NCI-H69 (cell line): ENCODE measurements at regions not wholly inside any gene's neighbourhood (a gene's known extent, or its start where the extent isn't known, plus 50 kb on each side); places are given as distances from the start of the nearest gene placed in this dataset.
A peak's percentile ranks its signal among the peaks of the same experiment; 100 is the strongest.

ENCODE experiments used
- DNase-seq: peaks from one replicate; lab custom pipeline; 2025; lab: John Stamatoyannopoulos, UW

DNA sequence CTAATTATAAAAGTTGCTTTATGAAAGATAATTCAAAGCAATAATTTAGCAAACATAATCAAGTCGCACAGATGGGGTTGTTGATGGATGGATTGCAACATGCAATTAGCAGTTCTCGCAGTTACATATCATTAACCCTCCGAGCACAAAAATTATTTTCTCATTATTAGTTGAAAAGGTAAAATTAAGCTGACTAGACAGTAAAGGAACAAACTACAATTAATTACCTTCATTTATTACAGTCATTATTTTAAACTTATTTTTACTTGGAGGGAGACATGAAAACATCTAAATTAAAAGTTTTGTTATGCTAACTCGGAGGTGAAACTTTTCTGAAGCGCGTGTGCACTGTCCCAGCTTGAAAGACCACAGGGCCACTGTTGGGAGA is 146.9 kb downstream of the PHETA1 start:
- DNase-seq: no peak

DNA sequence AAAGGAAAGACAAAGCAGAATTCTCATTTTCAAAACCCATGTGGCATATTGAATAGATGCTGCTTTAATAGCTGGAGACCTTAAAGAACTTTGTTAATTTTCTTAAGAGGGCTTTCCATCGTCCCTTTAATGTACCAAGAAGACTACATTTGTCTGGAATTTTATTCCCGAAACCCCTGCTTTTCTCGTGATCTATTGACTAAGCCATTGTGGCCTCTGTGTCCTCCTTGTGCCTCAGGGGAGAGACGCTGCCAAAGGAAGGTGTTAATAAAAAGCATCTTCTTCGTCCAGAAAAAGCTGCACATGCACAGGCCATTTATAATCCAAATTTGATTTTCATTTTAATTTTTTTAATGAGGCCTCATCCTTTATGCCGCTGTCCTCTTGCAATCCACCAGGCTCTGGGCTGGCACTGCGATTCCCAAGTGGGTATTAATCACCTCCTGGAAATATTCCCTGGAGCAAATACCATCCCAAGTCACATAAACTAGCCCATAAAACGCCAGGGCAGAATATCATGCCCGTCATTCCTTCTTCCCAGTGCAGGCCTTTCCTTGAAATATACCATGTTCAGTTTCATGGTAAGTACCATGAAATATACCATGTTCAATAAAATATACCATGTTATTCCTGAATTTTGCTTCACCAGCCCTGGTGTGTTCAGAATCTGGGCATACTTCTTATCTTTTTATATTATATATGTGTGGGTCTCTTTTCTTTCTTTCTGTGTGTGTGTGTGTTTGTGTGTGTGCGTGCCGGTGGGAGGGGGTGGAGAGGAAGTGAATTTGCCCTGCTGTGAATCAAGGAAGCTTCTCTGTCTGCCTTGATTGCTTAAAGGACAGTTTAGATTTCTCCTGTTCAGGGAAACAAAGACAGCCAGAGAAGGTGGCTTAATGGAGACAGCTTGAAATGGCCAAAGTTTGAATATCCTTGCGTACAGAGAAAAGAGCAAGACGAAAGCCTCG is 147.6 kb downstream of the PHETA1 start:
- DNase-seq: peak; percentile 91

DNA sequence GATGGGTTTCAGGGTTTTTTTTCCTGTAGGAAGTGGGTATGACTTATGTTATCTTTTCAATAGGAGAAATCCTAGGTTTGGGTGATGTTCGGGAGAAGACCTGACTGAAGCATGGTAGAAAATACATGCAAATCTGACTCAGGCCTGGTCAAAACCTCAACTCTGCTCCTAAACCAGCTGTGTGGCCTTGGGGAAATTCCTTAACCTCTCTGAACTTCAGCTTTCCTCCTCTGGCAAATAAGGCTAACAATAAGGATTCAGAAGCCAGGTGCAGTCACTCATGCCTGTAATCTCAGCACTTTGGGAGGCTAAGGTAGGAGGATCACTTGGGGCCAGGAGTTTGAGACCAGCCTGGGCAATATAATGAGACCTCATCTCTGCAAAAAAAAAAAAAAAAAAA is 148.5 kb downstream of the PHETA1 start:
- DNase-seq: peak; percentile 14

DNA sequence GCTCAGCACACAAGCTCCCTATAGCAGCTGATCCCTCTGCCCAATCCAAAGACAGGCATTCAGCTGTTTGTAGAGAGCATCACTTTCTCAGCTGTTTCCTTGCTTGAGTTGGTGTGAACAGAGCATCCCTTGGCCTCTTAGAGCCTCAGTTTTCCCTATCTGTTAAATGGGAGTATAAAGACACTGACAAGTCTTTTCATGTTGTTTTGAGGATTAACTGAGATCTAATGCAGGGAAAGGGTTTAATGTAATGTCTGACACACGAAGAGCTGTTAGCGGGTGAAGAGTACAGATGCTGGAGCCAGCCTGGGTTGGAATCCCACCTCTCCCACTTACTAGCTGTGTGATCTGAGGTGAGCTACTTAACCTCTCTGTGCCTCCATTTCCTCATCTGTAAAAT is 149.5 kb downstream of the PHETA1 start:
- DNase-seq: no peak

DNA sequence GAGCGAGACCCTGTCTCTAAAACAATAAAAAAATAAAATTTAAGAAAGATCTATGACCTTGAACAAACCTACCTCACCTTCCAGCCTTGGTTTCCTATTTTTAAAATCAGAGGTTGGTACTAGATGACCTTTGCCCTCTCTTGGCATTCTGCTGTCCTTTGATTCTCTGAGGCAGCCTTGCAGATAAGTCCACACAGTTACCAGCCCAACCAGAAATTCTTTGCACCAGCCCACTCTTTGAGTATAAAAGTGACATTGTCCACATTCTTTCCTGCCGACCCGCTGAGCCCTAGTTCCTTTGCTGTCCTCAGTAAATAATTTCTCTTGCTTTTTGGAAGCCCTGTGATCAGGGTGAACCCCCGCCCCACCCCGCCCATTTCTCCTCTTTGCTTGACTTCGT is 150.4 kb downstream of the PHETA1 start:
- DNase-seq: no peak

DNA sequence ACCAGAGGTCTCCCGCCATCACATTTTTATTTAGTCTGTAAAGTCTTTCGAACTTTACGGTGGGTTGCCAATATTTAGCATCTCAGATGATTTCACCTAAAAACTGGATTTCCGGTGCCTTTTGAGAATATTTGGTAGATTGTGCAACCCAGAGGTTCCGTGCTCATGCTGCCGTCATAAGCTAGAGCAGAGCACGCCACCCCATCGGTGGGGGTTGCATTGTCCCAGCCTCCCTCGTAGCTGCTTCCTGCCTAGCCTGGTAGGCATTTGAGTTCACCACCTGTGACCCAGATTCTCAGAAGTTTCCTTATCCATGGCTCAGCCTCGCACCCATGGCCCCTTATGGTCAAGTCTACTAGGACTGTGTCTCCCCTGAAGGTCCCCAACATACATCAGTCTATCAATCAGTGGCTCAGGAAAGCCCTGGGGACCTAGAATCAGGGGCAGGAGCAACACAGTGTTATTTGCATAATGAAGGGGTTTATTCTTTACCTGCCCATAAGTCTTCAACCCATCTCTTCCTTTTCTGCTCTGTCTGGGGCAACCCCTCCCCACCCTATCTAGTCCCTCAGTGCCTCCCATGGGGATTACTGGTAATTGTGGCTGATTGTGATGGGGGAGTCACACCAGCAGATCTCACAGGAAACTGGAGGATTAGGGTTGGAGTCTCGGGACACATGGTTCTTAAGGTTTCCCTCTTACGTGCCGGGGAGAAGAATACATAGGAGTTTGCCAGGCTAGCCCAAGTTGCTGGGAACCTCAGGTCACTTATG is 152.3 kb downstream of the PHETA1 start:
- peak; percentile 59 for DNase-seq

DNA sequence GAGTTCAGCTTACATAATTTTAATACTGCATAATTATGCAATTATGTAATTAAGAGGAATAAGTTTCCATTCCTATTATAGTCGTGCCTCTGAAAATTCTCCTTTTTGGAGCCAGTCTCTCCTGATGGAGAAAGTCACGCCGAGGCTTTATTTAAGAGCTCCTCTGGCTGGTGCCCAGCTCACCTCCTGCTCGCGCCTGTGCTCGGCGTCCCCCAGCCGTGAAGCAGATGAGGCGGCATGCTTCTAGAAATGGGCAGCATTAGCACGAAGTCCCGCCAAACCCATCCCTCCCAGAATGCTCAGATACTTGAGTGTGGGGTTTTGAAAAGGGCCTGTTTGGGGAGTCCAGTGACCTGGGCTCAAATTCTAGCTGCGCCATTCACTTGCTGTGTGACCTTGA is 153.0 kb downstream of the PHETA1 start:
- peak; percentile 90 for DNase-seq

DNA sequence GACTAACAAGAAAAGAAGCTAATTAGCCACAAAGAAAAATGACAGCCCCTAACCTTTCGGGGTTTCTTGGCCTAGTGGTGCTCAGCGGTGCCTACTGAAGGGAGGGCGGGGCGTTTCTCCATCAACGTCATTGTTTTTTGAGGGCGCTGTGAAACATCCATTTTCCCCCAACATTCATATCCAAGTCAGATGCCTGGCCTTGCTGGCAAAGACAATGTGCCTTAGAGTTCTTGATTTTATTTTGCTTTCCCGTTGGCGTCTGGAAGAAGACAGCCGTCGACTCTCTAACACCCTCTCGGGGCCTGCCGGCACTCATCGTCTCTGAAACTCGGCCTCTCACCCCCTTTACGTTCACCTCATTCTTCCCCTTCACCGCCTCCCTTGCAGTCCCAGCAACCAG is 154.5 kb downstream of the PHETA1 start:
- peak; percentile 18 for DNase-seq

DNA sequence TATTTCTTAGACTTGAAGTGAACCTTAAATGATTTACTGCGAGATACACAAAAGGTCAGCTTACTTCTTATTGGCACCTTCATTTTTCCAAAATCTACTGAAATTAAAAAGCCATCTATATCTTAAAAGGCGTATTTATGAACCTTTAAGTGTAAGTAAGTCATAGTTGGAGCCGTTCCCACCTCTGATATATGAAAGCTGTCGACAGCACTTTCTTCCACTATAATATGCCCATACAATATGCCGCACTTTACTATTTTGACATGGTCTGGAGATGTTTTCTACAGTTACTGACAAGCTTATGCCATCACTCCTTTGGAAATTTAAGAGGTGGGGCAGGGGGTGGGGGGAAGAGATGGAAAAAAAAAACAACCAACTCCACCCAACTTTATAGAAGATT is 155.3 kb downstream of the PHETA1 start:
- peak; percentile 32 for DNase-seq

DNA sequence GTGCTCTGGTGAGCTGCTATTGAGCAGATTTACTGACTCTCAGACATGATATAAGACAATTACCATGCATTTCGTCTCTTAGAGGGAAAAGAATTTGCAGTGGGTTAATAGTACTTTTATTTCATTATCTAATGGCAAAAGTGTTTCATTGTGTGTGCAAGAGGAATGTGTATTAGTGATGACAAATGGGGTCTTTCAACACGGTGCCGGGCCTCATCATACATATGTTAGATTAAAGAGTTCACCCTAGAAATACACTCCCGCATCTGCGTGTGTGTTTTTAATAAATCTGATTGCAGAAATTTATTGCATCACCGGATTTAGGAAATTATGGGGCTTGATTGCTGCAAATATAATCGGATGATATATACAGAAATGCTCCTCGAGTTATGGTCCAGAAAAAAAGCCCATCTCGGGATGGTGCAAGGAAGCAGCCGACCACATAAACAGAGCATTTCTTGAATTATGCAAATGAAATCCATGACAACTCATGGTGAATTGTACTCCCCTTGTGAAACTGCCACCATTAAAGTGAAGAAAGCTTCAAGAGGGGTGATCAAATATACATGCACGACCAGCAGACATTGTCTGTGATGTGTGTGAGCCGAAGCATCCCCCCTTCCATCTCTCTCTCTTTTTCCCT is 156.0 kb downstream of the PHETA1 start:
- no peak for DNase-seq

DNA sequence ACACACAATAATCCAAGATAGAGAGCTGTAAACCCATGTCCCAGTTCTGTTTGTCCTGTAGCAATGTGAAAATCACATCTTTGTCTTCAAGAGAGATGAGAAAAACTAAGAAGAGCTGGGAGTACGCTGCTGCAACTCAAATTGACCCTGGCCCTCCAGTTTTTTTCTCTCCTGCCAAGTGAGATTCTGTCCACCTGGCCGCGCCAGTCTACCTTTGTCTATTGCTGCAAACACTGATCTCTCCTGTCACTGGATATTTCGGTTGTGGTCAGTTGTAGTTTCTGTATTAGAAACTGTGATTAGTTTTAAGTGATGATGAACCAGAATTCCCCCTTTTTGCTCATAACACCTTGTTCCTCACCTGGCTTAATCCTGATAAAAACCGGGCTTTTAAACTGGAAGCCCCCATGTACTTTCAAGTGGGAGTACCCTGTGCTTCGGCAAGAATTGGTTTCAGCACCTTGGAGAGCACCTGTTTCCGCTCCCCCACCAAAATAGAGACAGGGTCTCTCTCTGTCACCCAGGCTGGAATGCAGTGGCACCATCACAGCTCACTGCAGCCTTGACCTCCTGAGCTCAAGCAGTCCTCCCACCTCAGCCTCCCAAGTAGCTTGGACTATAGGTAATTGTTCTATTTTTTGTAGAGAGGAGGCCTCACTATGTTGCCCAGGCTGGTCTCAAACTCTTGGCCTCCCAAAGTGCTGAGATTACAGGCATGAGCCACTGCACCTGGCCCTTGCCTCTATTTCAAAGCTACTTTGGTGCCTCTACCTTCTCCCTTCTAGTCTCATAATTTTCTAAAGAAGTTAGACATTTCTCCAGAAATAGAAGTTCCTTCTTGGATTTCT is 156.8 kb downstream of the PHETA1 start:
- DNase-seq: peak; percentile 12

DNA sequence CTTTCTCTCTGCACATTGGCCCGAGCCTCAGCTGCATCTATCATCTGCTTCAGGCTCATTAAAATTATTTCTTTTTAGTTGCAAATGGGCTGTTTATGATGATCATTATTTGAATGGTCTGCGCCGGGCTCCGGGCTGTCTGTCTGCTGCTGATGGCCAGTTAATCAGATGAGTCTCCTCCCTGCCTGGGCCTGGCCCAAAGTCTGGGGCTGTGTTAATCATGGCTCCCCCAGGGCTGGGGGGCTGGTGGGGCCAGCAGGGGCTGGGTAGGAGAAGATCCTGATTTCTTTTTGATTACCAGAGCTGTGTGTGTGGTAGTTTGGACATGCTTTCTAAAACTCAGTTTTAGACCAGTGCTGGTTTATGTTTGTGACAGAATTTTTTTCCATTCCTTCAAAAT is 159.1 kb downstream of the PHETA1 start:
- DNase-seq: peak; percentile 74

DNA sequence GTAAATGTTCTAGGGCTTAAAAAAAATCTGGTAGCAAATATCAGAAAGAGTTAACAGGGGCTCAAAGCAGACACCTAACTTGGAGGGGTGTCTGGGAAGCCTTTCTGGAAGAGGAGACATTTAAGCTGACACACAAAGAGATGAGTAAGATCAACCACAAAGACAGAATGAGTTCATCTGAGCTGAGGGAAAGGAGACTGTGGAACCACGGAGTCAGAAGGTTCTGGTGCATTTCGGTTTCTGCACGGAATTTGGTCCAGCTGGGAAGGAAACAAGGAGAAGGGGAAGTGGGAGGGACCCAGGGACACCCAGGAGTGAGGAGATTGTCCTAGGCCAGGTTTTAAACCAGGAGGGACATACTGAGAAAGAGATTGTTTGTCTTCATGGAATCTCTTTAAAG is 161.1 kb downstream of the PHETA1 start:
- DNase-seq: no peak

DNA sequence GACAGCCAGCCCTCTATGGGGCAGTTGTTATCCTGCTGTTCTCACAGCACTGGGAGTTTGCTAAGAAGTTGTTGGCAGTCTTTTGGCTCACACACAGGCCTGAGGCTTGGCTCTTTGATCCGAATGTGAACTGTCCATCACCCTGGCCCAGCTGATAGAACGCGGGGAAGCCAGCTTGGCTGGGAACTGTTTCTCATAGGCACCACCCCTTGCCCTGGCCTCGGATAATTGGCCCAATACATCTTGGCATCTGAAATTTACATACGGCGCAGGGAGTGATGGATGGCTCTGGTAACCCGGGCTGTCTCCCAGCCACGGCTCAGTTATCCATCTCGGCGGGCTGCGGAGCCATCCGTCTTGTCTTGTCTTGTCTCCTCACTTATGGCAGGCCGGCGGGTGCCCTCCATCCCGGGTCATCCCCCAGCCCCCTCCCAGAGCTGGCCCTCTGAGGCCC is 164.1 kb downstream of the PHETA1 start:
- DNase-seq: no peak

DNA sequence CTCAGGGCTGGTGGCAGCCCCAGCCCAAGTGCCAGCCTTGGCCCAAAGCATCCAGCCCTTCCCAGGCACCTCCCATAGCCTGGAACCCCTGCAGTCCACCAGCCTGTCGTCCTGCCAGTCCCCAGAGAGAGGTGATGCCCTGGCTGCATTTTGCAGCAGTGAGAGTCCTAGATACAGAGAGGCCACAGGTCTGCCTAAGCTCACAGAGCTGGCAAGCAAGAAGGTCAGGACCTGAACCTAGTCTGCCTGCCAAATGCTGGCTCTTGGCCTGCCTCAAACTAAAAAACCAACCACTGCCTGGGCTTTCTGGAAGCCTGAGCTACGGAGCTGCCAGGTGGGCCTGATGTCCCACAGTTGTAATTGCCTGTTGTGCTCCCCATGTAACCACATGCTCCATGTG is 164.9 kb downstream of the PHETA1 start:
- DNase-seq: peak; percentile 32

DNA sequence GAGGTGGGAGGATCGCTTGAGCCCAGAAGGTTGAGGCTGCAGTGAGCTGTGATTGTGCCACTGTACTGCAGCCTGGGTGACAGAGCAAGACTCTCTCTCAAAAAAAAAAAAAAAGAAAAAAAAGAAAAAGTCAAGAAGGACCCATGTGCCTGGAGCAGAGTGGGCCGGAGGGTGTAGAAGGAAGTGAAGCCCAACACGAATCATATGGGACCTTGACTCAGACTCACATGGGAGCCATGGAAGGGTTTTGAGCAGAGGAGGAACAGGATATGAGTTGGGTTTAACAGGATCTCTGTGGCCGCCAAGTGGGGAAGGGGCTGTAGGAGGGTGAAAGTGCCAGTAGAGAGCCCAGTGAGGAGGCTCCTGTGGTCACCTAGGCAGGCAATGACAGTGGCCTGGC is 165.4 kb downstream of the PHETA1 start:
- DNase-seq: no peak

DNA sequence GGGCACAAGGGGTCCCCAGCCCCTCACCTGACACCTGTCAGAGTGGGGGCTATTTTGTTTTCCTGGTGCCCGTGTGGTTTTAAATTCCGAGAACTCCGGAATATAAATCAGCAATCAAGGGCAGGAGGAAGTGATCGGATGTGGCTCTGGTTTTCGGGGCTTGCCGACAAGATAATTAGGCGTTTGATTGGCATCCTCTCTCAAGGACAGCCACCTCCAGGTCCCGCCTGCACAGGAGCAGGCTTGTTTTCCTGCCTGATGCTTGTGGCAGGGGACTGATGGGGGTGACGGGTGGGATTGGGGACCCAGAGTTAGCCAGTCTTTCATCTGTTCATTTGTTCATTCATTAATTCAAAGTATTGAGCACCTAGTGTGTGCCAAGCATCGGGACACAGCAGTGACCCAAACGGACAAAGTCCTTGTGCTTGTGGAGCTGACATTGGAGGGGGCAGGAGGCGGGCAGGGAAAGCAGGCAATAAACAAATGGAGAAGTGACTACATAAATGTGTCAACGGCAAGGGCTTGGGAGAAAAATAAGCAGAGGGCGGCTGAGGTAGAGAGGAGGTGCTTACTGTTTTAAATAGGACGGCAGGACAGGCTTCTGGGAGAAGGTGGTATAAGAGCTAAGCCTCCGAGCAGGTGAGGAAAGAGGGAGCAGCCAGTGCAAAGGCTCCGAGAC is 166.5 kb downstream of the PHETA1 start:
- DNase-seq: no peak

DNA sequence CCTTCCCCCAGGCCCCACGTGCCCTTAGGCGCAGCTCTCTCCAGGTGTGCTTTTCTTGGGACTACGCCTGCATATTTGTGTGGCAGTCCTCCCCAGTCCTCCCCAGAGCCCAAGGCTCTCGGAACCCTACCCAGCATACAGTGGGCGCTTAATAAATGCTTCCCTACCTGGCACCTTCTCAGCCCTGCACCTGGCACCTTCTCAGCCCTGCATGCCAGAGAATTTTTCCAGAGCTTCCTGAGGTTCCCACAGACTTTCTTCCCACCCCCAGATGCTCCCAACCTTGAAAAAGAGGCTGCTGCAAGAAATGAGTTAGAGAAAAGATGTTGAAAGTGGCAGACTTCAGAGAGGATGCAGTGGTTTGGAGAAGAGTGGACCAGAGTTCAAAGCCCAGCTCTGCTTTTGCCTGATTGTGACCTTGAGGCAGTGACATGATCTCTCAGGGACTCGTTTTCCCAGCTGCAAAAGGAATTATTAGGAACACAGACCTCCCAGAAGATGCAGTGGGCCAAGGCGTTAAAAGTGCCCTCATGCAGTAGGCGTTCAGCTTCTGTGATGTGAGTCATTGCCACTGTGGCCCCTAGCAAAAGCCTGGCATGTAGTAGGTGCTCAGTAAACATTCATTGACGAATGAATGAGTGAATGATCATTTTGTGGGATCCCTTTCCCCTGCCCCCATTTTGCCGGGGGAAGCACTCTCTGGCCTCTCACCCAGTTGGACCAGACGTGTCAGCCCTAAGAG is 167.2 kb downstream of the PHETA1 start:
- no peak for DNase-seq

DNA sequence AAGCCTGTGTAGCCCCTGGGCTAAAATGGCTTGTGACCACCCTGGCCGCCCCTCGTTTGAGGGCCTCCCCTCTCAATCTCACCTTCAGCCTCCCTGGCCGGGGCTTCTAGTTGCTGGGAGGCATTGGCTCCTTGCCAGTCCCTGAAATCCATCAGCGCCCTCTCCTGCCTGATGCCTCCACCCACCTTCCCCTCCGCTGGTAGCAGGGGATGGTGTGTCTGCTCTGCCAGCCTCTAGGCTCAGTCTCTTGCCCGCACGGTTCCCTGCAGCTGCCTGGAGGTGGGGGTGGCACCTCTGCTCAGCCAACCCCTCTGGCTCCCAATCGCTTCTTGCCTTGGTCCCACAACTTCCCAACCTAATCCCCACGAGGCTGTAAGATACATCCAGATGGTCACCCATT is 167.9 kb downstream of the PHETA1 start:
- DNase-seq: peak; percentile 93

DNA sequence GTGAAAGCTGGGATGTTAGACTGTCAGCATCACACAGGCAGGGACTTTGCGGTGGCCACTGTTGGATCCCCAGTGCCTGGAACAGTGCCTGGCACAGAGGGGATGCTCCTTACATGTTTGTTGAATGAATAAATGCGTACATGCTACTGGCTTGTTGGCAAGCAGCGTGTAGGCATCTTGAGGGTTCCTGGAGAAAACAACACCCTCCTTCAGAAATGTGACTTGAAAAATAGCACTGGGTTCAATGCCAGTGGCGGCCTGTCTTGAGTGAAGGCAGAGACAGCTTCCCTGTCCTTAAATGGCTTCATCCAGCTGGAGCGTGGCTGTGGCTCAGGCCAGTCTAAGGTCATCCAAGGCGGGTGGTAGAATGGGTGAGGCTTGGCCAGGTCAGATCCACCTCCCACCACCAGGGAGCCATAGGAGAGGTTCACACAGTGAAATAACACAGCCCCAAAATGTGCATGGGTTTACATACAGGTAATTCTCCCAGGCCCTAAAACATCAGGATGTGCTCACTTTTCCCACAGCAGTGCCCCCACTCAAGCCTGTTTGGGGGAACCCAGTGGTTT is 171.4 kb downstream of the PHETA1 start:
- DNase-seq: no peak
